NOMO-1 (cell line): ENCODE measurements at regions not wholly inside any gene's neighbourhood (a gene's known extent, or its start where the extent isn't known, plus 50 kb on each side); places are given as distances from the start of the nearest gene placed in this dataset.
"Not testable (repeated sequence)": the region's sequence is repeated elsewhere in the genome, so short reads cannot be mapped to it uniquely, and the experiment has no call there.

Experiments
- DNase-seq, 2 experiments: peaks; one replicate each; lab custom pipeline; 2025; ENCODE audit not compliant: unreplicated experiment in 2 of 2; lab: John Stamatoyannopoulos, UW

DNA sequence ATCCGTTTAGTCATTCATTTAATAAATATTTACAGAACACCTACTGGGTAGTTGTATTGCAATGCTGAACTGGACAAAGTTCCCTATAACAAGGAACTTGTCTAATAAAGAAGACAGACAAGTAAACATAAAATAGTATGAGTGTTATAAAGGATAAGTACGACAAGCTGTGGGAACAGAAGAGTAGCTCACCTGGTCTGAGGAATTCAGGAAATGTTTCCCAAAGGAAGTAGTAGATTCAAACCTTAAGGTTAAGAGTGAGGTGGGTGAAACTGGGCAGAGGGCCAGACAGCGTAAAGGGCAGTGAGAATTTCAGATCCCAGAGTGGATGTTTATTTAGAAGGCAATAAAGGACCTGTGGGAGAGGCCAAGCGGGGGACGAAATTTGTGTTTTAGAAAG is 72.3 kb upstream of the CD2AP start:
- DNase-seq: no peak

DNA sequence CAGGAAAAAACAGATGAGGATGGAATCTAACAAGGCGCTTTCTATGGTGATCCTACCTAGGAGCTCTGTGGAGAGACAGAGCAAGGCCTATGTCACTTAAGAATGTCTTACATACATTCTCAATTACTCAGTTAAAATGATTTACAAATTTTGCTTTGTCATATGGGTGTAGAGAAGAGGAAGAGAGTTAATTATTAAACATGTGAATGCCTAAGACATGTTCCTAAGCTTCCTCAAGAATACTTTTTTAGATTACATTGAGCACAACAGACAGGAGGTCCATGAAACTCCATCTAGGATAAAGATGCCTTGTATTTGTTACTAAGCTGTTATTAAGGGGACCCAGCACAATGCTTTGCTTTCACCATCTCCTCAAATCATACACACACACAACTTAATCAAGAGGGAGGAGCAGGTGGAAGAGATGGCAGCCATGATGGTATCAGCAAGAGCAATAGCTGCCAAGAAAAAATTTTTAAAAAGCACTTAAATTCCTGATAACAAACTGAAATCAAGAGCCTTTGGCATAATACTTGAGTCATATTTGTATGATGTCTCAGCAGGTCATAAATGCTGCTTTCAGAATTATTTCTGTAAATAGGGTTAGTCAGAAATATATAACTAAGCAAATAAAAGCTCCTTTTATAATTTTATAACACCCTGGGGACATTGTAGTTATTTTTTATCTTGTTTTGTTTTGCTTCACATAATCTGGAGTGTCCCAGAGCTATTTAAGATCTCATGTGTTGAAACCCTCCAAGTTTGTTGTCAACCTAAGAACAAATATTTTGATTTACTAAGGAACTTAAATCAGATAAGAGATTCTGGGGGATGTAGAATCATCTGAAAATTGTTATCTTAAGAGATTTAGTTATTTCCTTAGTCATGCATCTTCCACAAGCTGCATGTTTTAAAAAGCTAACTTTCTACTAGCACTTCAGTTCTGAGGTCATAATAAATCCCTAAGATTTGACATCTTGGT is 70.0 kb upstream of the CD2AP start:
- DNase-seq: no peak

DNA sequence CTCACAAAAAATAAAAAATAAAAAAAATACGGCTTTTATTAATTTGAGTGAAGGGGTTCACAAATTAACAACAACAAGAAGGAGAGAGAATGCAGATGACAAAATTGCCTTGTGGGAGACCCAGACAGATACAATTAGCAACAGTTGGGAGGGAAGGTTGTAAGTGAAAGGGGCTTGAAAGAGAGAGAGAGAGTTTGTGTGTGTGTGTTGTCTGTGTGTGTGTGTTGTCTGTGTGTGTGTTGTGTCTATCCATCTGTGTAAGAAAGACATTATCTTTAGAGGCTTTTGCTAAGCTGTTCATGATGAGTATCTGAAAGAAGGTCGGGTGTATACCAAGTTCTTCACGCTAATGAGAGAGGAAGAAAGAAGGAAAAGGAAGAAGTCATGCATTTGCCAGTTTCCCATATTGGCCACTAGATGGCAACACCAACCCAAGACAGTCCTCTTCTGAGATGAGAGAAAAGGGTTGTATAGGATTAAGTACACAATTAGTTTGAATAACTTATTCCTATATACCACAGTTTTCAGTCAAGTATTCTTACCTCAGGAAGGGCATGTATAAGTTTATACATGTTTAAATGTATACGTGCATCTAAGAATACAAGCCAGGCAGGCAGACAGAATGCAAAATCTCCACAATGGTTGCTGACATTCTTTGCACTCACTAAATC is 63.7 kb upstream of the CD2AP start:
- peak in 1 of 2 experiments; percentile 77 for DNase-seq

DNA sequence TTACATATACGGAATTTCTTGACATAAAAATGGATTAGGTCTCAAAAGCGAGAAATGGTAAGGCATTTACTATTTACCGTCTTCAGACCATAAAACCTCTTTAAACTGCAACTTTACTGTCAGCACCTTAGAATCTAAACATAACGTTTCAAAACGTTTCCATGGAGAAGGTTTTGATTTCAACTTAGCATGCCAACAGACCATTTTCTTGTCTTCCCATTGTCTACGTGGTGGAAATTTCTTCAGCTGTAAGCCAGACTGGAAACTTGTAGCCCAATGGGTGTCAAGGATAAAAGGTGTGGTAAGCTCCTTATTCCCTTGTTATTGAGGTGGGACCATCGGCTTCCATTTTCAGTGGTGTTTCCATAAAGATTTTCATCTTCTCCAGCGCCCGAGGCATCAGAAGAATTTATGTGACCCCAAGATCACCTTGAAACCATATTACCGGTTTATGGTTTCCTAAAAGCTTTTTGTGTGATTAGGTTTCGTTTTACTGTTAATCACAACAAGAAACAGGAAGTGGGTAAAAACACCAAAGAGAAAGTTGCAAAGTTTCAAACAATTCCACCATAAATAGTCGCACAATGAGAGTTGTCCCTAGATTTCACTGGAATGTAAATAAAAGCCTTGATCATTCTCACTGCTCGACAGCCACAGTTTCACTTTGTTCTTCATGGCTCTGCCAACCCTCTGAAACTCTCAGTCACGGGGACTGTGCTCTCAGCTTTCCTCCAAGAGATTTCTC is 63.0 kb upstream of the CD2AP start:
- peak in 1 of 2 experiments; percentile 61 for DNase-seq

DNA sequence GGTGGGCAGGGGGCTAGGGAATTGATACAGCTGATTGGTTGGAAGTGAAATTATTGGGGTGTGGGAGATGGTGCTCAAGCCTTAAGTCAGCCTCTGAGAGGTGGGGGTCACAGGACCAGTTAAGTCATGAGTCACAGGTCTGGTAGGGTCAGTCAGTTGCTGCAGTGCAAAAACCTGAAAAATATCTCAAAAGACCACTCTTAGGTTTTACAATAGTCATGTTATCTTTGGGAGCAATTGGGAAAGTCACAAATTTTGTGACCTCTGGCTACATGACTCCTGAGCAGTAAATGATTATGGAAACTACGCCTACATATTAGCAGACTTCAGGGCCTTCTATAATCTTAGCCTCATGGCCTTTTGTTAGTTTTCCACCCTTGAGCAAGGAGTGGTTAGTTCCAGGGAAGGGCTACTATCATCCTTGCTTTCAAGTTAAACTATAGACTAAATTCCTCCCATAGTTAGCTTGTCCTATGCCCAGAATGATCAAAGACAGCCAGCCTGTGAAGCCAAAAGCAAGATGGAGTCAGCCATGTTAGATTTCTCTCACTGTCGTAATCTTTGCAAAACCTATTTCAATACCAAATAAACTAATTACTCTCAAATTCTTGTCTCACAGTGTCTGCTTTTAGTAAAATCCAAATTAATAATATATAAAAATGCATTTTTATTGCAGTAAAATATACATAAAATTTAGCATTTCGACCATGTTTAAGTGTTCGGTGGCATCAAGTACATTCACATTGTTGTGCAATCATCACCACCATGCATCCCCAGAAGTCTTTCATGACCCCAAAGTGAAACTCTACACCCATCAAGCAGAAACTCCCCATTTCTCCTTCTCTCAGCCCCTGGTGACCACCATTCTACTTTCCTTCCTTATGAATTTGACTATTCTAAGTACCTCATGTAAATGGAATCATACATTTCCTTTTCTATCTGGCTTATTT is 60.9 kb upstream of the CD2AP start:
- DNase-seq: no peak

DNA sequence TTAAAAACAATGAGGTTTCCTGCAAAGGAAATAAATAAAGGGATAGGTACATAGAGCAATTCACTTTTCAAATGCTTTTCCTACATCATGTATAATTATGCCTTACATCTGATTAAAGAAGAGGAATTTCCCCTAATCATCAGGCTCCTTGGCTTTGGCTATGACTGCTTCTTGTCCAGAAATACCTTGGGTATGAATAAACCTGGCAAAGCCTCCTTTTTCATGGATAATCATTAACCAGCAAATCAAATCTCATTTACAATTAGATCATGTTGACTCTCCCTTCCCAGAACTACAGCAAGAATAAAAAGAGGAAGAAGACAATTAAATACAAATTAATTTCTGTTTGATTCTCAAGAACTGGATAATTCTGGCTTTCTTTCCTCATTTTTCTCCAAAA is 58.0 kb upstream of the CD2AP start:
- no peak for DNase-seq

DNA sequence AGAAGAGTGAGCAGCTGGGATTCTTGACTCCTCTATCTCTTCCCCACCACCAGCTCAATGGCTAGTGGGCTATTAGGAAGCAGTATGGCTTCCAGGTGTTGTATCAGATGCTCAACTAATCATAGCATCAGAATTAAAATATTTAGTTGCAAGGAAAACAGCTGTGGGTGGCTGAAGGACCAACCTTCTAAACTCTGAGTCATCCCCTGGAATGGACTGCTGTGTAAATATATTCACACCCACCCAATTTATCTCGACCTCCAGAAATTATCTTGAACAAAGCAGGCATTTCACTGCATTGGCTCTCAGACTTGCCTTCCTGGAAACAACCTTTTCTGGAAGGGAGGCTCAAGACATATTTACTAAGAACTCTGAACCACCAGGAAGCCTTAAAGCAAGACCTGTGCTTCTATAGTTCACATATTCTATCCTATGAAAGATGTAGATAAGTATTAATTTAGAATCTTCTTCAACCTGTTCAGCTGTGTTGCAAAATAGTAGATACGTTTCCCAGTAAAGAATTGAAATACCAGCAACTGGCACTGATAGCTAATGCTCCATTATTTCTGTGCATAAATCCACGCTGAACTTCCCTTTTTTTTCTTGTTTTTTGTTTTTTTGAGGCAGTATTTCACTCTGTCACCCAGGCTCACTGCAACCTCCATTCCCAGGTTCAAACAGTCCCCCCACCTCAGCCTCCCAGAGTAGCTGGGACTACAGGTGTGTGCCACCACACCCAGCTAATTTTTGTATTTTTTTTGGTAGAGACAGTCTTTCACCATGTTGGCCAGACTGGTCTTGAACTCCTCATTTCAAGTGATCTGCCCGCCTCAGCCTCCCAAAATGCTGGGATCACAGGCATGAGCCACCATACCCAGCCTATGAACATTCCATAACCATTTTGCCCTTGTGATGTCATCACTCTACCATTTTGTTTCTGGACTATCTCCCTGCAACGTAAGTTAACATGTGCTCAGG is 56.9 kb upstream of the CD2AP start:
- no peak for DNase-seq

DNA sequence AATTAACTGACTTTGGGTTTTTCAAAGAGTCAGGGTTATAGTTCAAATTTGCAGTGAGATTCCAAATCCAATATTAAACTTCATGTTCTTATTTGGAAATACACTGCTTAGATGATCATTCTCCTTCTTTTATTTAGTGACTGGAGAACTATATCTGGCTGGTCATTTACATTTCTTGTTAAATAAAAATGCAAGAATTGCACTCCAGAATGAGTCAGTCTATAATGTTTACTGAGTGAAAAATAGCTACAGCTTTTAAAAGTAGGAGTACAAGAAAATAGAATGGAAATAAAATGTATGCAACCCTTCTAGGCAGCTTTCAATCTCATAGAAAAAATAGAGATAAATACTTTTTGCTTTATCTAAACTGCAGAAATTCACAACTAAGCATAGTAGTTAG is 54.5 kb upstream of the CD2AP start:
- no peak for DNase-seq

DNA sequence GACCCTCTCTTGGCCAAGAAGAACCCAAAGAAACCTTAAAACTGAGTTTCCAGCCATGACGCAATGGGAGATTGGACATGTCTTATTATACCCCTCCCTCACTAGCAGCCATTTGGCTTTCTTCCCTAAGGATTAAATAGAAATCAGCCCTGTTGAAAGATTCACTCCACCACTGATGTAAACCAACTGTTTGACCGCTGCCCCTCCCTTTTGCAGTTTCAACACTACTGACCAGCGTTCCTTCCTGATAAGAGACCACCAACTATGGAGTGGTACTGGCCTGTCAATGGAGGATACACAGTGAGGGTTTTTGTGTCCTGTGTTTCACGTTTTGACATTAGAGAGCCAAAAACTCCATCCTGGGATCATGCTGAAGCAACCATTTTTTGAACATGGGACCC is 53.2 kb upstream of the CD2AP start:
- no peak for DNase-seq

DNA sequence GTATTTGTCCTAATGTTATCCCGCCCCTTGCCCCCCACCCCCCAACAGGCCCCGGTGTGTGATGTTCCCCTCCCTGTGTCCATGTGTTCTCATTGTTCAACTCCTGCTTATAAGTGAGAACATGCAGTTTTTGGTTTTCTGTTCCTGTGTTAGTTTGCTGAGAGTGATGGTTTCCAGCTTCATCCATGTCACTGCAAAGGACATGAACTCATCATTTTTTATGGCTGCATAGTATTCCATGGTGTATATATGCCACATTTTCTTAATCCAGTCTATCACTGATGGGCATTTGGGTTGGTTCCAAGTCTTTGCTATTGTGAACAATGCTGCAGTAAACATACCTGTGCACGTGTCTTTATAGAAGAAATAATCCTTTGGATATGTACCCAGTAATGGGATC is 51.9 kb upstream of the CD2AP start:
- DNase-seq: not testable (repeated sequence)

DNA sequence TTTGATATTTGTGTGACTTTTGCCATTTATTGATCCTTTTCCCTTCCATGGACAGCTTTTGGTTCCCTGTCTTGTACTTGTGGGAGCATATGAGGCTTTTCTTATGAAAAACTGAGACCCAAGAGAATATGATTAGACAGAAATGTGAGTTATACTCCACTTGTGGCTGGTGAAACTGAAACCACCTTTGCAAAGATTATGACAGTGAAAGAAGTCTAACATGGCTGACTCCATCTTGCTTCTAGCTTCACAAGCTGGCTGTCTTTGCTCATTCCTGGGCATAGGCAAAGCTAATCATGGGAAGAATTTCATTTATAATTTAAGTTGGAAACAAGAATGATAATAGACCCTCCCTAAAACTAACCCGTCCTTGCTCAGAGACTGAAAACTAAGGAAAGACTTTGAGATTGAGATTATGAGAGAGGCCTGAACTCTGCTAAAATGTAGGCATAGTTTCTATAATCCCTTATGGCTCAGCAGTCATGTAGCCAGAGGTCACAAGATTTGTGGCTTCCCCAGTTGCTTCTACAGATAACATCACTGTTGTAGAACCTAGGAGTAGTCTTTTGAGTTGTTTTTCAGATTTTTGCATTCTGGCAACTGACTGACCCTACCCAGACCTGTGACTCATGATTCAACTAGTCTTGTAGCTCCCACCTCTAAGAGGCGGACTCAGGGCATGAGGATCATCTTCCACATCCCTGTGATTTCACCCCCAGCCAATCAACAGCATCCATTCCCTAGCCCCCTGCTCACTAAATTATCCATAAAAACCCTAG is 50.9 kb upstream of the CD2AP start:
- DNase-seq: no peak

DNA sequence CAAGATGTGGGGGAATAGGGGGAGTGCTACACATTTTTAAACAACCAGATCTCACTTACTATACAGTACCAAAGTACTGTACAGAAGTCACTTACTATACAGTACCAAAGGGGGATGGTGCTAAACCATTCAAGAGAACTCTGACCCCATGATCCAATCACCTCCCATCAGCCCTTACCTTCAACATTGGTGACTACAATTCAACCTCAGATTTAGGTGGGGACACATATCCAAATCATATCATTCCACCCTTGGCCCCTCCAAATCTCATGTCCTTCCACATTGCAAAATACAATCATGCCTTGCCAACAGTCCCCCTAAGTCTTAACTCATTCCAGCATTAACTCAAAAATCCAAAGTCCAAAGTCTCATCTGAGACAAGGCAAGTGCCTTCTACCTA is 49.9 kb upstream of the CD2AP start:
- DNase-seq: no peak
